Transverse colon (tissue), 4 donors: ENCODE measurements at regions not wholly inside any gene's neighbourhood (a gene's known extent, or its start where the extent isn't known, plus 50 kb on each side); places are given as distances from the start of the nearest gene placed in this dataset.
"Not testable (repeated sequence)": the region's sequence is repeated elsewhere in the genome, so short reads cannot be mapped to it uniquely, and the experiment has no call there.

Experiments
- DNase-seq: peaks from one replicate; pipeline ENCODE4 v3.0.0-alpha.2; 2019
- H3K27ac ChIP-seq, 4 donors: fragments of 200-600 bp; sonication (generic); 2 replicates each; pipeline ENCODE4 v1.5.1; 2016 to 2018; ENCODE audit warnings: inconsistent platforms in 4 of 4
- H3K27me3 ChIP-seq: fragments of 200-600 bp; sonication (generic); 2 replicates; pipeline ENCODE4 v1.5.1; 2017; ENCODE audit warnings: inconsistent platforms
- H3K36me3 ChIP-seq, 4 donors: fragments of 200-600 bp; sonication (generic); 2 replicates each; pipeline ENCODE4 v1.5.1; 2017 to 2019; ENCODE audit warnings: inconsistent platforms in 4 of 4
- H3K4me1 ChIP-seq, 4 donors: fragments of 200-600 bp; sonication (generic); 2 replicates each; pipeline ENCODE4 v1.5.1; 2017 to 2020; ENCODE audit warnings: inconsistent platforms in 4 of 4
- H3K4me3 ChIP-seq, 4 donors: fragments of 200-600 bp; sonication (generic); 1 replicate in 1 of 4; 2 replicates in 3 of 4; pipeline versions ENCODE4 v1.5.1 to v1.6.1; 2017 to 2019; ENCODE audit warnings: inconsistent platforms in 4 of 4
- H3K9me3 ChIP-seq, 2 donors: fragments of 200-600 bp; sonication (generic); 2 replicates each; pipeline ENCODE4 v1.5.1; 2017 to 2019; ENCODE audit warnings: inconsistent platforms in 2 of 2
- EP300 ChIP-seq: sonication (generic); formaldehyde crosslinking; IDR thresholded peaks from one replicate; pipeline ENCODE4 v1.6.1; 2017; ENCODE audit warnings: antibody characterized with exemption, low read depth
- POLR2A ChIP-seq: fragments of 450-650 bp; IDR thresholded peaks from one replicate; pipeline ENCODE4 v1.6.1; 2016; ENCODE audit warnings: antibody characterized with exemption, mild to moderate bottlenecking, moderate library complexity
- POLR2AphosphoS5 ChIP-seq, 3 donors: sonication (generic); formaldehyde crosslinking; IDR thresholded peaks; one replicate each; pipeline ENCODE4 v1.6.1; 2016; ENCODE audit warnings: antibody characterized with exemption in 3 of 3
- WGBS, 2 donors: methylation state at CpG; one replicate each; pipeline ENCODE4 v1.1.5; 2018; ENCODE audit warnings: low coverage in 1 of 2; 5-methylcytosine and 5-hydroxymethylcytosine counted together
- in situ Hi-C, 4 donors: fragments of 200-750 bp; cut with MboI; loops; one replicate each; pipeline versions ENCODE4 v1.15.0 to v1.15.1; 2017; ENCODE audit warnings: low sequenced_read_pairs in 3 of 4, low pct_ligation_motif_present in 1 of 4, low pct_unique_long_range_greater_than_20kb in 1 of 4
- intact Hi-C: fragments of 100-400 bp; cut with DNase I; formaldehyde crosslinking; loops from one replicate; pipeline ENCODE4 v1.15.1; 2023; ENCODE audit warnings: low total_unique reads
- TF ChIP-seq, protein P1 (sequence below), 5 experiments: fragments of 200-600 bp in 3 of 5; fragments of 450-650 bp in 2 of 5; sonication (generic) in 3 of 5; IDR thresholded peaks; 1 replicate in 2 of 5; 2 replicates in 3 of 5; pipeline ENCODE4 v1.5.1; 2016 to 2017; ENCODE audit warnings: antibody characterized with exemption in 5 of 5, inconsistent platforms in 3 of 5, mild to moderate bottlenecking in 2 of 5, moderate library complexity in 1 of 5

DNA sequence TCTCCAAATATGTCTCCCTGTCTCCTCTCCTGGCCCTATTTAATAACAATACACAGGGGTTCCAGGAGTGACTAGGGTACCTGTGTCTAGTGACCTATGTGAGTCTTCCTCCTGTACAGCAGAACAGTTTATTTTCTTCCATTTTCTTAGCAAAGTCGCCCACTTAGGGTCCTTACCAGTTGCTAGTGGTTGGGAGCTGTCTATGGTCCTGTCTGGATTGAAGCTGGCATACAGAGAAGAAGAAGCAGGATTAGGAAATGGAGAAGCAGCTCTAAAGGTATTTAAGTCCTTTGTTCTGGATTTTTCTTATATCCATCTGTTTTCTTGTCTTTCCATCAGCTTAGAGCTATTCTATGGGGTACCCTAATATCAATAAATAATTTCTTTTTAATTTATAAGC lies 587.1 kb upstream of the CPEB2 start:
- H3K9me3 ChIP-seq, result no peaks in the 10 kb centered on the region
- H3K36me3 ChIP-seq, result no peaks in the 10 kb centered on the region
- in situ Hi-C loops, result no loop called here
- H3K4me3 ChIP-seq, result no peak overlapping the region
- no peaks in the 10 kb centered on the region for H3K27me3 ChIP-seq
- TF ChIP-seq POLR2A, result no peak
- TF ChIP-seq, protein P1, sequence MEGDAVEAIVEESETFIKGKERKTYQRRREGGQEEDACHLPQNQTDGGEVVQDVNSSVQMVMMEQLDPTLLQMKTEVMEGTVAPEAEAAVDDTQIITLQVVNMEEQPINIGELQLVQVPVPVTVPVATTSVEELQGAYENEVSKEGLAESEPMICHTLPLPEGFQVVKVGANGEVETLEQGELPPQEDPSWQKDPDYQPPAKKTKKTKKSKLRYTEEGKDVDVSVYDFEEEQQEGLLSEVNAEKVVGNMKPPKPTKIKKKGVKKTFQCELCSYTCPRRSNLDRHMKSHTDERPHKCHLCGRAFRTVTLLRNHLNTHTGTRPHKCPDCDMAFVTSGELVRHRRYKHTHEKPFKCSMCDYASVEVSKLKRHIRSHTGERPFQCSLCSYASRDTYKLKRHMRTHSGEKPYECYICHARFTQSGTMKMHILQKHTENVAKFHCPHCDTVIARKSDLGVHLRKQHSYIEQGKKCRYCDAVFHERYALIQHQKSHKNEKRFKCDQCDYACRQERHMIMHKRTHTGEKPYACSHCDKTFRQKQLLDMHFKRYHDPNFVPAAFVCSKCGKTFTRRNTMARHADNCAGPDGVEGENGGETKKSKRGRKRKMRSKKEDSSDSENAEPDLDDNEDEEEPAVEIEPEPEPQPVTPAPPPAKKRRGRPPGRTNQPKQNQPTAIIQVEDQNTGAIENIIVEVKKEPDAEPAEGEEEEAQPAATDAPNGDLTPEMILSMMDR (IDR thresholded peaks at IDR 0.05), result no peak
- TF ChIP-seq POLR2AphosphoS5 (IDR thresholded peaks at IDR 0.05), result no peak
- TF ChIP-seq EP300, result no peak
- DNase-seq, result no peak
- no peaks in the 10 kb centered on the region for H3K4me1 ChIP-seq
- no peak overlapping the region for H3K27ac ChIP-seq
- WGBS, 2 donors, result 40% methylated on average over 1 of the region's 1 CpG; no CpG with 5 or more reads in 1 of the 2 donors
- intact Hi-C loops, result no loop called here

DNA sequence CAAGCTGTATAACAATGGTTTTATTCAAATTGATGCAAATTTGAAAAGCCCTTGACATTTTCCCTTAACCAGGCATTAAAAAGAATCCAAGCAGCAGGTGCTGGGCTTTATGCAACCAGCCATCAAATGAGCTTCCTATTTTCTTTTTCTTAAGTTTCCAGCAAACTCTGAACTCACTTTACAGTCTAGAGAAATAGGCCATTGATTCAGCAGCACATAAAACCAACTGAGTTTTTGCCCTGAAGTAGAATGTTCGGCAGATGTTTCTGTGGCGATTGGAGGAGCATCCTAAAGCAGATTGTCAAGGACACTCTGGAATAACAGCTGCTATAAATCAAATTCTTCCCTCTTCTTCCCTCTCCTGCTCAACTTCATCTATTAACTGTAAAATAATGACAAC lies 582.8 kb upstream of the CPEB2 start:
- H3K36me3 ChIP-seq, result no peaks in the 10 kb centered on the region
- DNase-seq, result no peak
- in situ Hi-C loops, result no loop called here
- no peaks in the 10 kb centered on the region for H3K27me3 ChIP-seq
- intact Hi-C loops, result no loop called here
- H3K4me1 ChIP-seq, result no peaks in the 10 kb centered on the region
- TF ChIP-seq, protein P1 (IDR thresholded peaks at IDR 0.05), result no peak
- TF ChIP-seq POLR2AphosphoS5 (IDR thresholded peaks at IDR 0.05), result no peak
- TF ChIP-seq EP300, result no peak
- TF ChIP-seq POLR2A, result no peak
- no peak overlapping the region for H3K4me3 ChIP-seq
- H3K27ac ChIP-seq, result no peak overlapping the region
- H3K9me3 ChIP-seq, result no peaks in the 10 kb centered on the region
- 29 to 60% methylated on average over 2 of the region's 2 CpGs for WGBS, 2 donors

DNA sequence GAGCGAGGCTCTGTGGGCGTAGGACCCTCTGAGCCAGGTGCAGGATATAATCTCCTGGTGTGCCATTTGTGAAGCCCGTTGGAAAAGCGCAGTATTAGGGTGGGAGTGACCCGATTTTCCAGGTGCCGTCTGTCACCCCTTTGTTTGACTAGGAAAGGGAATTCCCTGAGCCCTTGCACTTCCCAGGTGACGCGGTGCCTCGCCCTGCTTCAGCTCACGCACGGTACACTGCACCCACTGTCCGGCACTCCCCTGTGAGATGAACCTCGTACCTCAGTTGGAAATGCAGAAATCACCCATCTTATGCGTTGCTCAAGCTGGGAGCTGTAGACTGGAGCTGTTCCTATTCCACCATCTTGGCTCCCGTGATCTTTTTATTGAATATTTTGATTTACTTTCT lies 576.0 kb upstream of the CPEB2 start:
- H3K4me1 ChIP-seq, H3K36me3 ChIP-seq, H3K9me3 ChIP-seq, H3K27ac ChIP-seq, H3K4me3 ChIP-seq, H3K27me3 ChIP-seq, DNase-seq, in situ Hi-C loops, intact Hi-C loops: not testable (repeated sequence)
- 87 to 89% methylated on average over 8 to 15 of the region's 15 CpGs for WGBS, 2 donors

DNA sequence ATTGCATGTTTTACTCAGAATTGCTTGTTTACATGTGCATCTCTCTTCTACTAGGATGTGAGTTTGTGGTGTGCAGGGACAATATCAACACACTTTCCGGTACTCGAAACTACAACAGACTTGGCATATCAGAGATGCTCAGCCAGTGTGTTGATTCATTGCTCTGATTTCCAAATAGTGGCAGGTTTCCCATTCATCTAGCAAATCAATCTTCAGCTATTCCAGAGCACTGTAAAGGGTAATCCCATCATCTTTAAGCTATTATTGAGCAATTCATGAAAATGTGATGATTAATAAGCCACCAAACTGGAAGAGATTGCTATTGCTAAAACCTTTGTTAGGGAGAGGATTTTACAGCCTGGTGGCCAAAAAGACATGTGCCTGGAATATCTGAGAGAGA lies 574.2 kb upstream of the CPEB2 start:
- H3K9me3 ChIP-seq, result no peaks in the 10 kb centered on the region
- H3K36me3 ChIP-seq, result no peaks in the 10 kb centered on the region
- in situ Hi-C loops (no loop called here), intact Hi-C loops (no loop called here)
- no peak overlapping the region for H3K4me3 ChIP-seq
- no peaks in the 10 kb centered on the region for H3K4me1 ChIP-seq
- WGBS, 2 donors, result 78 to 100% methylated on average over 2 of the region's 2 CpGs
- no peak for DNase-seq
- no peak overlapping the region for H3K27ac ChIP-seq
- TF ChIP-seq, protein P1 (IDR thresholded peaks at IDR 0.05), result no peak
- TF ChIP-seq POLR2A (no peak), POLR2AphosphoS5 (IDR thresholded peaks at IDR 0.05) (no peak), EP300 (no peak)
- H3K27me3 ChIP-seq, result no peaks in the 10 kb centered on the region
